HG03457 (cell line): ENCODE measurements at regions not wholly inside any gene's neighbourhood (a gene's known extent, or its start where the extent isn't known, plus 50 kb on each side); places are given as distances from the start of the nearest gene placed in this dataset.
"Not testable (repeated sequence)": the region's sequence is repeated elsewhere in the genome, so short reads cannot be mapped to it uniquely, and the experiment has no call there.

Source experiments
- ATAC-seq: cut with Tn5 transposase; IDR thresholded peaks from one replicate; pipeline ENCODE4 v1.9.1; 2021; ENCODE audit warnings: moderate number of reproducible peaks; ENCODE audit not compliant: unreplicated experiment

DNA sequence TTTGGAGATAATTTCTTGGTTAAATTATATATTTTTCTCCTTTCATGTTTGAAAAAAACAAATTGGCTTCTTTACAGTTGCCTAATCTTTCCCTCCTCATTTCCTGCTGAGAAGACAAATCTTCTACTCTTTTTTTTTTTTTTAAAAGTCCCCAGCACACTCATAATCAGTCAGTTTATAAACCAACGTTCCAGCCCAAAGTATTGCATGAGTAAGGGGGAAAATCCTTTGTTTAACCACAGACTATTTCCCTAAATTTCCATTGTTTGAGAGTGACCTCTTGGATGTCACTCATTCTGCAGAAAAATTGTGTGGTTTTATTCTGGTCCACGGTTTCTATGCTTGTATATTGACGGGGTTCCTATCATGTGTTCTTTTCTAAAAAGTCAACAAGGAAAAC, 55.1 kb upstream of the TLR4 start:
- no peak for ATAC-seq

DNA sequence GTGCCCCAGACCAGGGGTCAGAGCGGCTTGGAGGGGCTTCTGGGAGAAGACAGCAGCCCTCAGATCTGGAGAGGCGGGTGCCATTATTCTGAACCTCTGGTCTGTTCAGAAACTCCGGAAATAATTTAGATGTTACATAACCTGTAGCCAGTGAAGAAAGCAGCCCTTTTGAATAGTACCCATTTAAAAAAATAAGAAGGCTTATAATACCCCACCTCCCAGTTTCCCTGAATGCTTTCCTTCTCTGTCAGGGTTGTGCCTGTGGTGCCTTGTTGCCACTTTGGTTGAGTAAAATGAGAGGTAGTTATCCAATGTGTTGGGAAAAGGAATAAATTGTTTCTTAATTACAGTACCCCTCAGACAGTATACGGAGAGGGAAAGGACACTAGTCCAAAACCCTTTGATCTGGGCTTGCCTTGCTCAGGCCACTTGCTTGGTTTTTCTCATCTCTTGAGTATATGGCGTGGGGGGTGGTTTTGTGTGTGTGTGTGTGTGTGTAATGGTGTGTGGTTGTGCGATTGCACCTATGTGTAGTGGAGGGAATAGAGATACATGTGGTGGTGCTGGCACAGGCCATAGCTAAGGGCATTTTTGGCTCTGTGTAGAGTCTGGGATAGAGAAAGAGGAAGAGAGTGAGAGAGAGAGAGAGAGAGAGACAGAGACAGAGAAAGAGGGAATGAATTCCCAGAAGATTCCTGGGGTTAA, 59.1 kb upstream of the TLR4 start:
- ATAC-seq, result no peak

DNA sequence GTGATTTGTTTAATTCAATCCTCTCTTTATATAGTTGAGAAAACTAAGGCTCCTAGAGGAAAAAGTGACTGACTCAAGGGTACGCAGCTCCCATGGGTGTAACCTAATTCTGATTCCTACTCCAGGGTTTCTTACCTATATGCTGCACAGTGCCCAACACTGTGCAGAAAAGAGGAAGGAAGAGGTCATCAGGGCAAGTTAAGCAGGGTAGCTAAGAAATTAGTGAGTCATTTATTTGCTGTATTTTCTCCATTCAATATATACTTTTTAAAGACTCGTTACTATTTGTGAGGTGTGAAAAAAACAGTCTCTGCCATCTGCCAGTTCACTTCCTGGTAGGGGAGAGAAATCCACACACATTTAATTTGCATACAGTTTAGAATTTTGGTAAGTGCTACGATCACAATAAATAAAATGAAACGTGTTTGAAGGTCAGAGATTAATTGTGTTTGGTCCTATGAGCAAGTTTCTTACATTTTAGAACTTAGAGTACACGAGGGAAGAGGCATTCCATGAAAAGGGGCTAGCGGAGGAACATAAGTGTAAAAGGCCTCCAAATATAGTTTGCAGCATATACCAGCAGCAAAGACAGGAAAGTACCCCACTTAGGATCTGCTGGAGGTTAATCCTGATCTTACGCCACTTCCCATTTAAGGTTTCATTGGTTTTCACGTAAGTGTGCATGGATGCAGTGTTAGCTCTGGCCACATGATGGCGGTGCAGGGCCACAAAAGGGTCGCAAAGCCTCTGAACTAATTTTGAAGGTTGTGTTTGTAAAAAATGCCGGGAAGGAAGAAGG, 59.9 kb upstream of the TLR4 start:
- peak; percentile 77 for ATAC-seq

DNA sequence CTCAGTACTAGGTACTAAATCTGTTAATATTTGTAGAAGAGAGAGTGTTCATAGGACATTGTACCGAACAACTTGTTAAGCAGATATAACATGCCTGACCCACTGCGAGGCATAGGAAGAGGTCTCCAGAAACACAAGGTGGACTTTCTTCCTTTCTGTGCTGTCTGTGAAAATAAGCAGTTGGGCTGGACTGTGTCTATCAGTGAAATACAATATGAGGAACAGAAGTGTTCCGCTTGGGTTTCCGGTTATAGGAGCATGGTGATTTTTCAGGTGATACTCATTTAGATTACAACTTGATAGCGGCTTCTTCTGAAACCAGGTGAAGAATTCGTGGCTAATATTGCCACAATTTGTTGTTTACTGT, 60.9 kb upstream of the TLR4 start:
- ATAC-seq, result no peak

DNA sequence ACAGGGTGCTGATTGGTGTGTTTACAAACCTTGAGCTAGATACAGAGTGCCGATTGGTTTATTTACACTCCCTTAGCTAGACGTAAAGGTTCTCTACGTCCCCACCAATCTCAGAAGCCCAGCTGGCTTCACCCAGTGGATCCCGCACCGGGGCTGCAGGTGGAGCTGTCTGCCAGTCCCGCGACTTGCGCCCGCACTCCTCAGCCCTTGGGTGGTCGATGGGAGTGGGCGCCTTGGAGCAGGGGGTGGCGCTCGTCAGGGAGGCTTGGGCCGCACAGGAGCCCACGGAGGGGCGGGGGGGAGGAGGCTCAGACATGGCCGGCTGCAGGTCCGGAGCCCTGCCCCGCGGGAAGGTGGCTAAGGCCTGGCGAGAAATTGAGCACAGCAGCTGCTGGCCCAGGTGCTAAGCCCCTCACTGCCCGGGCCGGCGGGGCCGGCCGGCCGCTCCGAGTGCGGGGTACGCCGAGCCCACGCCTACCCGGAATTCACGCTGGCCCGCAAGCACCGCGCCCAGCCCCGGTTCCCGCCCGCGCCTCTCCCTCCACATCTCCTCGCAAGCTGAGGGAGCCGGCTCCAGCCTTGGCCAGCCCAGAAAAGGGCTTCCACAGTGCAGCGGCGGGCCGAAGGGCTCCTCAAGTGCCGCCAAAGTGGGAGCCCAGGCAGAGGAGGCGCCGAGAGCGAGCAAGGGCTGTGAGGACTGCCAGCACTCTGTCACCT, 61.5 kb upstream of the TLR4 start:
- not testable (repeated sequence) for ATAC-seq

DNA sequence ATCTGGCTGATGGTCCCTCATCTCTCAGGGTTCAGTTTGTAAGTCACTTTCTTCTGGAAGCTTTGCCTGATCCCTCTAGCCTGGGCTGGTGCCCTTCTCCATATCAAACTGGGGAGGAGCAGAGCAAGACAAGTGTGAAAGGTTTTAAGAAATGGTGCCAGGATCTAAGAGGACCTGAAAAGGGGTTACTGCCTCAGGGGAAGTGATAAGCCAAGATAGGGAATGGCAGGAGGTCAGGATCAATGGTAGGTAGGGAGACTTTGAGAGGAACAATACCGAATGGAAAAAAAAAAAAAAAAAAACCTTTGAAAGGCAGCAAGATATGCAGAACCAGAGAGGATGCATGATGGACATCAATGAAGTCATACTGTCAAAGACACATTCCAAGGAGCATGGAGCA, 67.5 kb upstream of the TLR4 start:
- ATAC-seq, result no peak

DNA sequence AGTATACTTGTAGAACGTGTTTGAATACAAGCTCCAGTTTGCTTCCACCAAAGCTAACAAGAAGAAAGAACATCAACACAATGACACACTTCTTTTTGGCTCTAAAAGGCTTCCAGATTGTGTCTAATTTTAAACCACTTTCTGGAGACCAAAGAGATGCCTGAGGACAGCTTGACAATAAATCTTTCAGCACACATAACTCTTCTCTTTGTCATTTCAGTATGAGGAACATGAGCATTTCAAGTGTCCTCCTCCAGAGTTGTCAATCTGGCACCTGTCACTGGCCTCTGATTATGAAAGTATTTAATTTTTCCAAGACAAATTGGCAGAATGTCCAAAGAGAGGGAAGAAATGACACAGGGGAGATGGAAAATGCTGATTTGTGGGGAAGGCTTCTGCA, 79.0 kb upstream of the TLR4 start:
- ATAC-seq, result no peak

DNA sequence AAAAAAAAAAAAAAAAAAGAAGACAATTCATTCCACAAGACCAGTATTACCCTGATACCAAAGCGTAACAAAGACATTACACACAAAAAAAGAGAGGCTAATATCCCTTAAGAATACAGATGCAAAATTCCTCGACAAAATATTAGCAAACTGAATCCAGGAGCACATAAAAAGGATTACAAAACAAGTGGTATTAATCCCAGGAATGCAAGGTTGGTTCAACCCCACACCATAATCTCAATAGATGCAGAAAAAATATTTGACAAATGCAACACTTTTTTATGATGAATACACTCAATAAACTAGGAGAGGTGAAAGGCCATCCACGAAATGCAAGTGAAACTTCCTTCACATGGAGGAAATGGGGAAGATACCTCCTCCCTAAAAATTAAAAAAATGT, 80.1 kb upstream of the TLR4 start:
- ATAC-seq, result no peak

DNA sequence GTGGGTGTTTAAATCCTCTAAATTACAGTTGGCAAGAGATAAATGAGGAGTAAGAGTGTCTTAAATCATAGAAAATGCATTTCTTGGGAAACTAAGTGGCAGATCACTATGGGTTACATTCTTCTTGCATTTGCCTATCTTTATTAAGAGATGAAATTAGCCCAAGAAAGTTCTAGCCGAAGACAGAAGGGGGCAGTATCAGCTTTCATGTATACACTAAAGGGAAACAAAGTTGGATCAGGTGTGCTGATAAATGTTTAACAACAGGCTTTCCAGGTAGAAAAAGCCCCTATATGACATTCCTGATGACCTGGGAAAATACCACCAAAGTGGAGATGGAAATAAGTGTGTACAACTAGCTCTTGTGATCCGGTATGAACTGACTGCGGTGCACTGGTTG, 81.9 kb upstream of the TLR4 start:
- ATAC-seq, result no peak

DNA sequence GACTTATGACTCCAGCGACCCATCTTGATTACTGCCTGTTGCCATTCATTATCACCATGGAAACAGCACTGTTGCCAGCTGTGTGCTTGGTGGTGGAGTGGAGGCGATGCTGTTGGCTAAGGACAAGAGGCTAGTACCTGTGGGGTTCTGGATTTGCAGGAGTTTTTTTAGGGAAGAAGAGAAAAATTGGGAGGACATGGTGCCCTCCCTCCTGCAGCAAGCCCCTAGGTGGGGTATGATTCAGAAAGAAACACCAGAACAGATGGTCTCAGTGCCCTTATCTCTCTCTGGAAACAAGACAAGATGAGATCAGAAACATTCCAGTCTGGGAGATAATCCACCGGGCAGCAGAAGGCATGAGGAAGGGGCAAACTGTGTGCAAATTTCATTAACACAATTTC, 87.8 kb upstream of the TLR4 start:
- ATAC-seq, result no peak

DNA sequence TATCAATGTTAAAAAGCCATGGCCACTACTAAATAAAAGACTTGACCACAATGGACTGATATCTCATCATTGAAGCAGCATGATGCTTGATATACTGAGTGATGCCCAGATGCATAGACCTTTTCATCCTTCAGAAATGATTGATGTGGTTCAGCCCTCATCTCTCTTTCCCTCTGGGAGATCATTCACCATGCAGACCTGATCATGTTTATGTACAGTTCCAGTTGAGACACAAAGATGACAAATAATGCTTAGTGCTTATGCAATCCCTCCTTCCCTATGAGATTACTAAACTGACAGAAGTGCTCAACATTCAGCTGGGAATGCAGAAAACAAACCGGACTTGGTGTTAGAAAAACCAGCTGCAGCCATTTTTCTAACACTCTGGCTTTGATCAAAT, 91.9 kb upstream of the TLR4 start:
- no peak for ATAC-seq

DNA sequence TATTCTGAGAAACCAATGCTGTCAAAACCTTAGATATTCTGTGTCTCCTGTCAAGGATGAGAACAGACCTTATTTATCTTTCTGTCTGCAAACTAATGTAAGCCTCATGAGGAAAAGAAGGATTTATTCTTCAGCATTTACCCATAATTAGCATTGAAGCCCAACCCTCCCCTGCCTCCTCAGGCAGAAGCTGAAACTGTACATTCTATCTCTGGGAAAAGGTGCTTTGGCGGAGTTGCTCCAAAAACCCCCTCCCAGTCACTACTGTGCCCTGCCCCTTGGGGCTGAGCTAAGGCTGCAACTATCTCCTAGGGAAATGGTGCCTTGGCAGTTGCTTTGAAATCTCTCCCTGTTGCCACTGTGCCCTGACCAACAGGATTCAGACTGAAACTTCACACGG, 106.2 kb upstream of the TLR4 start:
- ATAC-seq, result no peak

DNA sequence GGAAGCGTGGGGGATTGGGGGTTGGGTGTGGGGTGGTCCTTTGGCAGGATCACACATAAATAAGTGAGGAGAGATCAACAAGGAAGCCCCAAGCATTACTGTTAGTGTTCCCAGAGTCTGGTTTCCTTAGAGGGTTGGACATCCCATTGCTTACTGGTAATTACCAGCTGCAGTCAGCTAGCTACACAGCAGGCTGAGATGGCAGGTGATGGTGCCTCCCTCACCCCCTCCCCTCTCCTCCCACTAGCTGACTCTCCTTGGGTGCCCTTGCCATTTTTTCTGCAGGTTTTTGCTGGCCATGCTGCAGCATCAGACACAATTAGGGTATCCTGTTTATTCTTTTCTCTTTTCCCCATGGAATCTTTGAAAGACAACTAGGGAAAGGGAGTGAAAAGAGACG, 107.5 kb upstream of the TLR4 start:
- no peak for ATAC-seq

DNA sequence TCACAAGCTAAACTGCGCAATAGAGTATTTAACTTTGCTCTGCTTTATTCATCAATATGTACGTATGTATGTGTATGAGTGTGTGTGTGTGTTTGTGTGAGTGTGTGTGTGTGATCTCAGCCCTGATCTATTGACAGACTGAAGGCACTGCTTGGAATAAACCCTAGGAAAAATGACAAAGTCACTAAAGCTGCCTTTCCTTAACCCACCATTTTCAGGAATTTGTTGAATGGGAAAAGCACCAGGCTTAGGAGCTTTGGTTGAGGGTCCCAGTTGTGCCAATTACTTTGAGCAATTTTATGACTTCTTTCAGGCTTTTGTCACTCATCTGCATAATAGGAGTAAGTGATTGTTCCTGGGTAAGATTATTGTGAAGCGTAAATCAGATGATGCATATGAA, 108.6 kb upstream of the TLR4 start:
- ATAC-seq, result no peak

DNA sequence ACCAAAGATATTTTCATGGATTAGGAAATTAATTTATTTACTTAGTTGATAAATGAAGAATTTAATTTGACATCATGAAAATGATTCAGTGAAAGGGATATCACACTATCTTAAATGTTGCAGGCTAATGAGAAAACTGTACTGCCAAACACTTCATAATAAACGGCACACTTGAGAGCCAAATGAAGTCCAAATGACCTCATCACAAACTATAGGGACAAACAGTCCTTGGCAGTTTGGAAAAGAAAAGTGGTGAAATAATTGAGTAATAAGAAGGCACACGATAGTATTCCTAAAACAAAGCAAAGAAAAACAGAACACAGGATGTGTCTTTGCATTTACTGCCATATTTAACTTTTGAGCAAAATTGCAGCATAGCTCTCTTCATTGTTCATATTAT, 116.9 kb upstream of the TLR4 start:
- ATAC-seq, result no peak

DNA sequence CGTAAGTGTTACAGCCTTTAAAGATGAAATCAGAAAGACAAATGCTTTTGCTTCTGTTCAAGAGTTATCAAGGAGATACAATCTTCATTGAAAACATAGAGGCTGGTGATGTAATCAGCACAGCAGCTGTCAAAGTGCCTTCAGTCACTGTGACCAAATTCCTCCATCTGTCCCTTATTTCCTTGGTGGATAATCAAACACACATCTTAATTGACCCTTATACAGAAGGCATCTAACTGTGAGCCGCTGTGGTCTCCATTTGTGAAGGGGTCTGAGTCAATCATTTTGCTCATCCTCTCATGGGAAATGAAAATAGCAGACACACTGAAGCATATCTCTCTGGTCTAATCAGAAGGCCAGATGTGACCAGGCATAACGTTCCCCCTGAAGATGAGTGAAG, 130.1 kb upstream of the TLR4 start:
- no peak for ATAC-seq

DNA sequence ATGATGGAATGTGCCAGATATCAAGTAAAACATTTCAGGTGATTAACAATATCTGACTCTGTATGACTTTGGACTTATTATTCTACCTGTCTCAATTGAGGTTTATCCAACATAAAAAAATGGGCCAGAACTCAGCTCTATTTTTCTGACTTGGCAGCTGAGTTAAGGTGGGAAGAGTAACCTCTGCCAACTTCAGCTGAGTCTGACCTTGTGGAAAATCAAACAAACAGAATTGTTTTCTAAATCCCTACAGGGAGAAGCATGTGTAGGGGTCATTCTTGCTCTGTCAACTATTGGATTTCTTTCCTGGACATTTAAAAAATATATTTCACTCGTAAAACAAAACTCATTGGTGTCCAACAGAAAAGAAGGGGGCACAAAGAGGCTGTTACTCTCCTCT, 139.4 kb upstream of the TLR4 start:
- ATAC-seq, result no peak

DNA sequence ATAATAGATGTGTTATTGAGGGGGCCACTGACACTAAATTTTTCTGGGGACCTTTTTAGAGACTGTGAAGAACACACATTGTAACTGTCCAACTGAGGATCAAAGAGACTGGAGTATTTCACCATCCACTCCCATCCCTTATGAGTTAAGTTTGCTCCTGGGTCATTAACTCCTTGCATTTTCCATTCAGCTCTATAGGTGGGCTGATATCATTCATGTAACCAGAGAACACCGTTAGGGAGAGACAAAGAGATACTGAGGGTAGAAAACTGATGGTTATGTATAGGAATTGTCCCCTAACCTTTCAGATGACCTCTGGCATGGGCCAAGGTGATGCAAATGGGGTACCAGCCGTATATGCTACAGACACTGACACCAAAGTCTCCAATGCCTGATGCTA, 142.4 kb upstream of the TLR4 start:
- no peak for ATAC-seq

DNA sequence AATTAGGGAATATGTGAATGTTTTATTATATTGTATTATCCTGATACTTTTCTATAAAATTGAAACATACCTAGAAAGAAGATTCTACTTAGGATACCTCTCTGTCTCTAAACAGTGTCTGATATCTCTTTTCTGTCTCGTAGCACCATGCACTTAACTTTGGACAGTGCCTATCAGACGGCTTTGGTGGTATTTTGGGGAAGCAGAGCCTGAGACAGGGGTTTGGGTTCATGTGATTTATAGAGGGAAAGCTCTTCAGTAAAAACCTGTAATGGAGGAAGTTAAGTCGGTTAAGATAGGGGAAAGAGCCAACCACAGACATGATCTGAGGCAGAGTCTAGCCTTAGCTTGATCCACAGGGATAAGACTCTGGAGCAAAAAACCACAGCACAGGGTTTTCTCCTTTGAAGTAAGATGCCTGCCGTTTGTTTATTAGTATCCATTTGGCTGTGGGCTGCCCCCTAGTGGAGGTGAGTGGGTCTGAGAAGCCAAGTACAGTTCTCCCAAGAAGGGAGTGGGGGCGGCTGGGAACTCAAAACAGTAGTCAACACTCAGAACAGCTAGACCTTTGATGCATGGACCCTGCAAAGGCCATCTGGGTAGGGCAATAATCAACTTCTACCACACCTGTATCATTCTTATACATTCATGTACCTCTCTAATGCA, 141.2 kb upstream of the ASTN2 start:
- peak; percentile 79 for ATAC-seq

DNA sequence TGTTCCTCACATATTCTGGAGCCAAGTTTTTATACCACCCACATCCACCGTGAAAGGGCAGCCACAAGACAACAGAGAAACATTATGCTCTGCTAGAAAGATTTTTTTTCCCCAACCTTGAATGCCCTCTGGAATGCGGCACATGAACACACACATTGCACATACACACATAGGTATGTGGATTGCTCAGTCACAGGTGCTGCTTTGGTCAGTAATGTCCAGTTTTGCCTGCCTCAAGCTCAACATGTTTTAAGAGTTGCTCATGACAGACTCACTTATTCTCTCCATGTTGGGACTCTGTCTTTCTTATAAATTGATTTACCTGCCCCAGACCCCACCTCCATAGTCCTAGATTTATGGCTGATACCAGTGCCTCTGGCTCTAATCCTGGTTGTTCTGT, 138.0 kb upstream of the ASTN2 start:
- ATAC-seq, result no peak

DNA sequence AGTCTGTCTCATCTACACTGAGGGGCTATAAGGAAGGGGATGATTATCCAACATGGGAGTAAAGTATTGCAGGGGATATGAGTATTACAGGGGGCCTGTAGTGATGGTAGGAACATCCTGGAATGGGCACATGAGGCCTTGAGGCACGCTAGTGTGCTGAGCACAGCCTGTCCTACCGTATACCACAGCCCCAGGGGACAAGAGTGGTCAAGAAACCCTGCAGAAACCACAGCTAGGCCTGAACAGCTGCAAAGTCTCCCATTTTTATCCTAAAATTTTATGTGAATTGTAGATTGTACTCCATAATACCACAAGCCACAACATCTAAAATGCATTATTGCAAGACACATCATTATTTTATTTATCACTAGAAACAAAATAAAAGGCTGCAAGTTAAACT, 136.3 kb upstream of the ASTN2 start:
- no peak for ATAC-seq

DNA sequence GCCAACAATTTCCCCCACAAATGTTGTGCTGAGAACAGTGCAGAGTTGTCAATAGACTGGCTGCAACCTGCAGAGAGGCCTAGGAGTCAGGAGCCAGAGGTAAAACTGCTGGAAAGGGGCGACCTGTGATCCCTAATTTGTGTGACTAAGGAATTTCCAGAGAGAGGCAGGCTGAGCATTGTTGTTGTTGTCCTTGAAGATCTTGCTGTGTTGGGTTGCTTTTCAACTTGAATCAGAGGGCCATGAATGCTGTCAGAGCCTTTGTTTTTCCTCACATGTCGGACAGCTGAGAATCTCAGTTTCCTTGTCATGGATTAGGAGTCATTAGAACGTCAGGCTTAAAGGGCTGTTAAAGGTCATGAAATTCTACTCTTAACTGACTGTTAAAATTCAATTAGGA, 134.6 kb upstream of the ASTN2 start:
- no peak for ATAC-seq
